ENCODE measurements at regions not wholly inside any gene's neighbourhood (a gene's known extent, or its start where the extent isn't known, plus 50 kb on each side); places are given as distances from the start of the nearest gene placed in this dataset.

DNA sequence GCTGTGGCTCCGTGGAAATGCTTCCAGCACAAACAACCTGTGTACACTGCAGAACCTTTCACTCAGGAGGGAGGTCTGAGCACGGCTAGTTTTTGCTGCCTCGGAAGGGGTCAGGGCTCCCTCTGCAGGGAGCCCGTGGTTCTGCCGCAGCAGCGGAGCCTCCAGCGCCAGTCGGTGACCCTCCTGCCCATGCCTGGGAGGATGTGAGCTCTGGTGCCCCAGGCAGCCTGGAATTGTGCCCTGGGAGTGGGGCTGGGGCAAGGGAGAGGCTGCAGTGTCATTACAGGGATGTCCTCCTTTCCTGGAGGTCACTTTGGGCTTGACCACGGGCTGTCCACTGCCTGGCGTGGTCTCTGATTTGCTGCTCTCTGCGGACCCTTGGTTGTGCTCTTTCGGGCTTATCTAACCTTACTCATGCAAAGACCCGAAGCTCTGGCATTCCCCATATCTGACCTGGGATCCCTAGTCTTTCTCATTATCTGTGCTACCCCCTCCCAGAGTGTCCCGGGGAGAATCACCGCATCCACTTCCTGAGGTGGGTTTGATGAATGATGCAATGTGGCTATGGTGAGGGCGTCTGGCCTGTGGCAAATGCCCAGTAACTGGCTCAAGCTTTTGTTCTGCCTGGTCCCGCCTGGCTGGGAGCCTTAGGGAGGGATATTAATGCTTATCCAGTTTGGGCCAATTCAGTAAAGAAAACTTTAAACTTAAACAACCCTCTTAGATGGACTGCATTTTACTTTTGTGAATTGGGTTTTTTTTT lies 59.6 kb upstream of the TAGAP start:
- Histone ChIP-seq H3K9ac (ENCODE audit: low read length) (no peak overlapping the region), H3F3A (ENCODE audit: insufficient read depth, low read length) (peaks cover 7% of the 10 kb centered on the region; the same call in 1 of the 2 replicates), H3K27ac (ENCODE audit: low read length) (no peak overlapping the region), H3K27me3 (replicated peaks; ENCODE audit: insufficient read depth, low read length) (no peaks in the 10 kb centered on the region; the same call in 1 of the 2 replicates), H3K9me2 (replicated peaks; ENCODE audit: insufficient read depth, low read length) (no peaks in the 10 kb centered on the region), H3K4me3 (ENCODE audit: low read length) (no peak overlapping the region), H3K4me1 (ENCODE audit: low read length) (peaks cover 13% of the 10 kb centered on the region), H3K36me3 (replicated peaks; ENCODE audit: insufficient read depth, low read length) (no peaks in the 10 kb centered on the region), H4K20me1 (ENCODE audit: insufficient read depth, low read length) (no peaks in the 10 kb centered on the region), H2AFZ (ENCODE audit: low read length) (0 out of 2 replicates have a peak overlapping the region, but pooled peaks have one; percentile 31), H3K79me2 (ENCODE audit: low read length) (no peaks in the 10 kb centered on the region), H3K9me3 (replicated peaks; ENCODE audit: insufficient read depth, low read length) (no peaks in the 10 kb centered on the region), H3K4me2 (ENCODE audit: low read depth, low read length) (peak overlapping the region; percentile 41; the same call in 1 of the 2 replicates)
- TF ChIP-seq EZH2phosphoT487 (IDR thresholded peaks at IDR 0.05; ENCODE audit: low read length) (no peak), EZH2 (optimal IDR thresholded peaks at IDR 0.05; ENCODE audit: low read depth, low read length) (no peak)
- TF ChIP-seq, protein P1, sequence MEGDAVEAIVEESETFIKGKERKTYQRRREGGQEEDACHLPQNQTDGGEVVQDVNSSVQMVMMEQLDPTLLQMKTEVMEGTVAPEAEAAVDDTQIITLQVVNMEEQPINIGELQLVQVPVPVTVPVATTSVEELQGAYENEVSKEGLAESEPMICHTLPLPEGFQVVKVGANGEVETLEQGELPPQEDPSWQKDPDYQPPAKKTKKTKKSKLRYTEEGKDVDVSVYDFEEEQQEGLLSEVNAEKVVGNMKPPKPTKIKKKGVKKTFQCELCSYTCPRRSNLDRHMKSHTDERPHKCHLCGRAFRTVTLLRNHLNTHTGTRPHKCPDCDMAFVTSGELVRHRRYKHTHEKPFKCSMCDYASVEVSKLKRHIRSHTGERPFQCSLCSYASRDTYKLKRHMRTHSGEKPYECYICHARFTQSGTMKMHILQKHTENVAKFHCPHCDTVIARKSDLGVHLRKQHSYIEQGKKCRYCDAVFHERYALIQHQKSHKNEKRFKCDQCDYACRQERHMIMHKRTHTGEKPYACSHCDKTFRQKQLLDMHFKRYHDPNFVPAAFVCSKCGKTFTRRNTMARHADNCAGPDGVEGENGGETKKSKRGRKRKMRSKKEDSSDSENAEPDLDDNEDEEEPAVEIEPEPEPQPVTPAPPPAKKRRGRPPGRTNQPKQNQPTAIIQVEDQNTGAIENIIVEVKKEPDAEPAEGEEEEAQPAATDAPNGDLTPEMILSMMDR (IDR thresholded peaks at IDR 0.05; ENCODE audit: low read length) = peak; percentile 72
- DNase-seq = peak; percentile 43

DNA sequence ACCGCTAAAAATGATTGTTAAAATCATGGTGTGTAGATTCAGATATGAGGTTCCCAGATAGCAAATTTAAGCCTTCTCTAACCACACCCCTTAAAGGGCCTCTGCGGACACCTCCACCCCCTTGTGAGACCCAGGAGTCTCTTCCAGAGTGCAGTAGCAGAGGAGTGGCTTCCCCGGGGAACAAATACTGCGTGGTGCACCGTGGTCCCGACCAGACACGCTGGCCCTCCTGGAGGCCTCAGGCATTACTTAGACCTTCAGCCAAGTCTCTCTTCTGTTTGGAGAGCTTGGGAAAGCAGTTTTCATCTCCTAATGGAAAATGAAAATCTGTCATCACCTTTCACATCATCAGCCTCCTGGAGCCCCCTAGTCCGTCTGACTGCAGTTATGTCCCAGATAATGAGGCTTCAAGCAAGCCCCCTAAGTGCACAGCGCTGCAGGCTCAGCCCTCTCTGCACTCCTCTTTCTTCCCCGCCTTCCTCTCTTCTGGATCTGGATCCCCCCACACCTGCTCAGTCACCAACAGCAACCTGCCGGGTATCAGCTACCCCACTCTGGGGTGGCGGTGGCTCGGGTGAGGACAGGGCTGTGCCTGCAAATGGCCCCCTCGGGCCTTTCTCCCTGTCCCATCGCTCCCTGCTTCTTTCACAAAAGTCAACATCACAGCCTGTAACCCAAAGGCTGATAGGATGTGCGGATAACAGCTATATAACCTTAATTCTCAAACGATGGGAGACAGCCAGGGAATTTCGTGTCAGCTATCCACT lies 58.8 kb upstream of the TAGAP start:
- no peaks in the 10 kb centered on the region; the same call in 1 of the 2 replicates for H3K27me3 ChIP-seq (replicated peaks; ENCODE audit: insufficient read depth, low read length)
- no peak overlapping the region for H3K4me3 ChIP-seq (ENCODE audit: low read length)
- no peaks in the 10 kb centered on the region for H3K36me3 ChIP-seq (replicated peaks; ENCODE audit: insufficient read depth, low read length)
- TF ChIP-seq, protein P1 (IDR thresholded peaks at IDR 0.05; ENCODE audit: low read length) = no peak
- TF ChIP-seq EZH2 (optimal IDR thresholded peaks at IDR 0.05; ENCODE audit: low read depth, low read length) = no peak
- no peak for TF ChIP-seq EZH2phosphoT487 (IDR thresholded peaks at IDR 0.05; ENCODE audit: low read length)
- no peaks in the 10 kb centered on the region for H4K20me1 ChIP-seq (ENCODE audit: insufficient read depth, low read length)
- H3K9me2 ChIP-seq (replicated peaks; ENCODE audit: insufficient read depth, low read length) = no peaks in the 10 kb centered on the region
- H3K4me1 ChIP-seq (ENCODE audit: low read length) = peaks cover 13% of the 10 kb centered on the region
- peak overlapping the region; percentile 41; the same call in 1 of the 2 replicates for H3K4me2 ChIP-seq (ENCODE audit: low read depth, low read length)
- no peak overlapping the region for H3K27ac ChIP-seq (ENCODE audit: low read length)
- H3K9me3 ChIP-seq (replicated peaks; ENCODE audit: insufficient read depth, low read length) = no peaks in the 10 kb centered on the region
- DNase-seq = no peak
- no peak overlapping the region for H3K9ac ChIP-seq (ENCODE audit: low read length)
- H3F3A ChIP-seq (ENCODE audit: insufficient read depth, low read length) = peaks cover 7% of the 10 kb centered on the region; the same call in 1 of the 2 replicates
- 0 out of 2 replicates have a peak overlapping the region, but pooled peaks have one; percentile 31 for H2AFZ ChIP-seq (ENCODE audit: low read length)
- no peaks in the 10 kb centered on the region for H3K79me2 ChIP-seq (ENCODE audit: low read length)

DNA sequence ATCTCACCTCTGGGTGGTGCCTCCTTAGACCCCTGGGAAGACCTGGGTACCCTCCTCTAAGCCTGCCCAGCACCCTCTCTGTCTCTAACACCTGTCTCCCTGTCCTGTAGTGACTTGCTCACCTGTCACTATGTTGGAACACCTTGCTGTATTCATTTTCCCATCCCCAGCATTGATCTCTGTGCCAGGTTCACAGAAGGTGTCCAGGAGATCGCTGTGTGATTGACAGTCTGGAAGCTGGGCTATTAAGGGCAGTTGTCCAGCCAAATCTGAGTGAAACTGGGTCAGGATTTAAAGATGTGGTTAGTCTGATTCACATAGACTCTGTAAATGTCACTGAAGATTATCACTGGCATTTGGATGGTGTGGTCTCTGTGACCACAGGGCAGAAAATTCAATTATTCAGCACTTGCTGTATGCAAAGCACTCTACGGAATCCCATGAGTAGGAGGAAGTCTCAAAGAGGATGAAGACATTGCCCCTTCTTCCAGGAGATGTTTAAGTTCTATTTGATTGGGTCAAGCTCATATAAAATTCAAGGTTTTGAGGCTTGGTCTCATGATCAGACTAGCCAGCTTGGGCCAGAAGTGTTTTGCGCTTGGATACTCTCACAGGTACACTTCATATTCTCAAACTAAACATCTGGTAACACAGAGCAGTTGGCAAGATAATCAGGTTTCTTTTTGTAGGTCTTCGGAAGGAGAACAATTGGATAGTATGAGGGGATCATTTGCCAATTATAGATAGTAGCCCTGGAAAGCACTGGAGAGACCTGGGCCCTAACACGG lies 57.8 kb upstream of the TAGAP start:
- no peaks in the 10 kb centered on the region for H3K79me2 ChIP-seq (ENCODE audit: low read length)
- H3F3A ChIP-seq (ENCODE audit: insufficient read depth, low read length) = peaks cover 7% of the 10 kb centered on the region; the same call in 1 of the 2 replicates
- no peaks in the 10 kb centered on the region for H3K9me3 ChIP-seq (replicated peaks; ENCODE audit: insufficient read depth, low read length)
- no peak for DNase-seq
- H3K4me3 ChIP-seq (ENCODE audit: low read length) = no peak overlapping the region
- no peaks in the 10 kb centered on the region for H3K27me3 ChIP-seq (replicated peaks; ENCODE audit: insufficient read depth, low read length)
- H3K4me1 ChIP-seq (ENCODE audit: low read length) = peaks cover 13% of the 10 kb centered on the region
- H3K9me2 ChIP-seq (replicated peaks; ENCODE audit: insufficient read depth, low read length) = no peaks in the 10 kb centered on the region
- no peak overlapping the region for H3K9ac ChIP-seq (ENCODE audit: low read length)
- no peak overlapping the region for H3K4me2 ChIP-seq (ENCODE audit: low read depth, low read length)
- H3K27ac ChIP-seq (ENCODE audit: low read length) = no peak overlapping the region
- H3K36me3 ChIP-seq (replicated peaks; ENCODE audit: insufficient read depth, low read length) = no peaks in the 10 kb centered on the region
- no peak for TF ChIP-seq EZH2 (optimal IDR thresholded peaks at IDR 0.05; ENCODE audit: low read depth, low read length)
- H2AFZ ChIP-seq (ENCODE audit: low read length) = no peak overlapping the region
- no peaks in the 10 kb centered on the region for H4K20me1 ChIP-seq (ENCODE audit: insufficient read depth, low read length)

Data from MM.1S (cell line).